Astrocyte (in vitro differentiated cells and primary cell): ENCODE measurements at regions not wholly inside any gene's neighbourhood (a gene's known extent, or its start where the extent isn't known, plus 50 kb on each side); places are given as distances from the start of the nearest gene placed in this dataset.

Source experiments
- CTCF ChIP-seq: IDR thresholded peaks from 2 replicates; pipeline ENCODE4 v1.5.1; 2011; ENCODE audit warnings: low read depth, mild to moderate bottlenecking, inconsistent platforms, low read length, moderate library complexity; ENCODE audit not compliant: insufficient read depth
- EZH2 ChIP-seq: IDR thresholded peaks from 2 replicates; pipeline ENCODE4 v1.6.1; 2012; ENCODE audit warnings: mild to moderate bottlenecking, low read length, inconsistent platforms; ENCODE audit not compliant: insufficient read depth

- TF ChIP-seq CTCF, result no peak
- TF ChIP-seq EZH2, result no peak
Measured at GRCh38 chr1:104125266-104125665, 375.6 kb downstream of the AMY1C start.
